GM18502 (cell line): ENCODE measurements at regions not wholly inside any gene's neighbourhood (a gene's known extent, or its start where the extent isn't known, plus 50 kb on each side); places are given as distances from the start of the nearest gene placed in this dataset.
"Not testable (repeated sequence)": the region's sequence is repeated elsewhere in the genome, so short reads cannot be mapped to it uniquely, and the experiment has no call there.

Experiments
- ATAC-seq: cut with Tn5 transposase; IDR thresholded peaks from one replicate; pipeline ENCODE4 v1.9.1; 2021; ENCODE audit warnings: mild to moderate bottlenecking; ENCODE audit not compliant: unreplicated experiment, poor library complexity

DNA sequence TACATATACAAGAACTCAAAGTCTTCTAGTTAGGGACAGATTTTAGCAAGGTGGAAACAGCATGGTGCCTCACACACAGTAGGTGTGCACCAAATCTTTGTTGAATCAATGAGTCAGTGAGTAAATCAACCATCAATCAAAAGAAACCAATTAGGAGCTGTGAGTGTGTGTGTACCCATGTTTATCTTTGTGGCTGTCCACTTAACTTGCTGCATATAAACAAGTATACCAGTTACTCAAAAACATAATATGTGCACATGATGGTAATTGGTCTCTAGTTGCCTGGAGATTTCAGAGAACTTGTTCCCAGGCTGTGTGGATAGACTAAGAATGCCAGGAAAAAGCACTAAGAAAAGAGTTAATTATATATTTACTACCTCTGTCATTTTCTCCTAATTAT is 272.2 kb upstream of the CCL2 start:
- ATAC-seq = no peak

DNA sequence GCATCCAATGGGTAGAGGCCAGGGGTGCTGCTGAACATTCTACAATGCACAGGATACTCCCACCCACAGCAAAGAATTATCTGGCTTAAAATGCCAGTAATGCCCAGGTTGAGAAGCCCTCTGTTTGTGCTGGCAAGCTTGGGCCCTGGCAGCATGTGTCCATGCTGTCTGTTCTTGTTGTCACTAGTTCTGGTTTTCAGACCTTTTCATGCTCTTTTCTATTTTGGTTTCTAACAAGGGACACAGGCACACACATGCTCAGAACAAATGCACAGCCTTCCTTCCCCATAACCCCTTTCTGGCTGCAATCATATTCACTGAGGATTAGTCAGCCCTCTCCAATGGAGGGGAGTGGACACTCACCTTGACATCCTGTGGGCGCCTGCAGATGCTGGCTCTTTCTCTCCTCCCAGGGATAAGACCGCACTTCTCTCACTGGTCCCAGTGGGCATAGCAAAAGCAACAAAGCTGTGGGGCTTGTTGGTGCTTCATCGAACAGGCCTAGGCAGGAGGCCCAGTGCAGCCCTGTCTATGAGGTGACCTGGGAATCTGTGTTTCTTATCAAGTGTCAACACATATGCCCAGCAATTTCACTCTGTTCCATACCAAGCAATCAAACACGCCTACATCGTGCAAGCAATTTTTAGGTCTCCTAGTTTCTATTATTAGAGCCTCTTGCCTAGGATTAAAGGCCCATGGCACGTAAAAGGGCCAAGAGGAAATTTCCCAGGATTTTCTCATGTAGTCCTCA is 271.1 kb upstream of the CCL2 start:
- no peak for ATAC-seq

DNA sequence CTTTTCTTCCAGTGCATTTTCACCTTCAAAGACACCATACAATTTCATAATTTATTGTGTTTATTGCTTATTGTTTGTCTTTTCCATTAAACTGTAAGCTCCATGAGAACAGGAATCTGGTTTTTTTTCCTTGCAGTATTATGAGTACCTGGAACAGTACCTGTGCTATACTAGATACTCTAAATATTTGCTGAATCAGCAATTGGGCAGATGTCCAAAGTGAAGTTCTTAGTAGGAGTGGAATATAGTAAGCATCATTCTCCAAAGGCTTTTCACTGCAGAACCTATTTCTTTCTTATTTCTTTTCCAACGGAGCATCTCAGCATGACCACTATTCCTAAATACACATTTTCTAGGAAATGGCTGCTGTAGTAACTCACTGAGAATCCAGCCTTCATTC is 269.0 kb upstream of the CCL2 start:
- ATAC-seq = no peak

DNA sequence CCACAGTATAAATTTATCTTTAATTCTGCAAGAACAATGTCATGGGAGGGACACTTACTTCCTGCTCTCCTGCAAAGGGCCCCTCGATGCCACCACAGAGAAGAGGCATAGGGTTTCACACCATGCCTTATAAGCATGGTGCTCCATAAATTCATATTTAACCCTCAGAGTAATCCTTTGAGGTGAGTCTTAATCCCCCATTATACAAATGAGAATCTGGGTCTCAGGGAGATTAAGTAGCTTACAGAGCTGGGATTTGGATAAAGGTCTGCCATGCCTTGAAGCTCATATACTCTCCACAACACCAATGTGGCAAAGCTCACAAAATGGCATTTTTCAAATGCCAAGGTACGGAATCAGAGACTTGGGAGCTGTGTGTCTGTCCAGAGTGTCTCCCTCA is 268.5 kb upstream of the CCL2 start:
- ATAC-seq = no peak

DNA sequence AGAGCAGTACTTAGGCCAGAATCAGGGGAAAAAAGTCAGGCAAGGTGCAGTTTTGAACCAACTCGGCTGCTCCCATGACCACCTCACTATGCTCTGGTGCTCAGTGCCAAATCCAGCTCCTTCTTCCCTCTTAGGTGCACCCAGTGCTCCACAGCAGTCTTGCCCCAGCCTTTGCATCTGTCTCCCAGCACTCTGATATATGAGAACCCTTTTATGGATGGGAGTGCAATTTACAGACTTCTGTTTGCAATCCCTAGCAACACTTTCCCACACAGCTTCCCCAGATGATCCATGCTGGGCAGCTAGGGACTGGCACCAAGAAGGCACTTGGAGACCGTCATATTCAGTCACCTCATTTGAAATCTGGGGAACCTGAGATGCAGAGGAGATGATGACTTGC is 267.9 kb upstream of the CCL2 start:
- ATAC-seq = no peak

DNA sequence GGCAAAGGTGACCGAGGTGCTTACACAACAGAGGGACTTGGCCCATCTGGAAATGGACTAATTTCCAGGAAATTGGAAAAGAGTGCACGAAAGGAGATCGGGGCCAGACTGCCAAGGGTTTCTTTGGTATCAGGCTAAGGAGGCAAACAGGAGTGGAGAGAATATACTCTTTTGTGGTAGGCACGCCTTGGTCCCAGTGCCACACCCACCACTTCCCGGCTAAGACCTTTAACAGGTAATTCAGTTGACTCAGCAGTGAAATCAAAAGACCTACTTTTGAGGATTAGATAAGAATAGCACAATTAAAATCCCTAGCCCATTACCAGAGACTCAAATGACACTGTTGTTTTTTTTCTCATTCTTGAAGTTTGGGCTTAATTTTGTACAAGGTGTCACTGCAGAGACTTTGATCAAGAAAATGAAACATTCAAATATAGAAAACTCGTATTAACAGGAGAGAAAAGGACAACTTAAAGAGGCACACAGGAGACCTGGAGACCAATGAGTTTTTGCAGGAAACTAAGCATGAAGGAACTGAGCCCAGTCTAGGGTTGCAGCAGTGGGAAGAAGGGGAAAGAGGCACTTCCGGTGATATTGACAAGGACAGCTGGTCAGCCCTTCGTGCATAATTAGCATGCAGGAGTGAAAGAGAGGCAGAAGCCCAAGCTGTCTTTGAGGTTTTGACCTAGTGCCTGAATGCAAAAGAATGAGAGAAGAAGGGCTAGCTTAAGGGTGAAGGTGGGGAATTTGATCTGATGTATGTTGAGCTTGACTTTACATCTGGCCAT is 265.5 kb upstream of the CCL2 start:
- no peak for ATAC-seq

DNA sequence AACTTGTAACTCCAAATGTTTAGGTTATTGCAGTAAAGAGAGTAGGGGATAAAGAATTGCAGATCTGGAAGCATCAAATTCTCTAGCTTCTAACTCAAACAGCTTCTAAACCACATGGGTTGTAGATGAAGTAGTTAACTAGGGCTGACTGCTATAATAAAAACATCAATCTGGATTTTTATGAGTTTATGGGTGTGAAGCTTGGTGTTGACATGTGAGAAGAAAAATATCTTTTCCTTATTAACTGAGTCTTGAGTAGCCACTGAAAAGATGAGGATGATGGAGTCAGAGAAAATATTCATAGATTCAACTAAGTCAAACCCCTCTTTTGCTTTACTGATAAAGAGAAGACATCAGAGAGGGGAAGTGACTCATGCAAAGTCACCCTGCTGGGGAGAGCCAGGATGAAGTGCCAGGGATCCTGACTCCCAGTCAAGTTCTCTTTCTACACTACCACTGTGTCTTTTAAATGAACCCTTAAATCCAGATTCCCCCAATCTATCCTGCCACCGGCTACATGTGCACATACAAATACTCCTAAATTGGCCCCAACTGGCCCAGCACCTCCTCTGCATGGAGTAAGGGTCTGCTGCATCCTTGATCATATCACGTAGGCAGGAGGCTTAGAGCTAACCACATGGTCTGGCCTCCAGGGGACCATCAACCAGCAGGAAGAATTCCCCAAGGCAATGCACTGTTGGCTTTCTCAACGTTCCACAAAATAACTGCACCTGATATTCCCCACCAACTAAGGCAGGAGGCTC is 264.0 kb upstream of the CCL2 start:
- ATAC-seq = no peak

DNA sequence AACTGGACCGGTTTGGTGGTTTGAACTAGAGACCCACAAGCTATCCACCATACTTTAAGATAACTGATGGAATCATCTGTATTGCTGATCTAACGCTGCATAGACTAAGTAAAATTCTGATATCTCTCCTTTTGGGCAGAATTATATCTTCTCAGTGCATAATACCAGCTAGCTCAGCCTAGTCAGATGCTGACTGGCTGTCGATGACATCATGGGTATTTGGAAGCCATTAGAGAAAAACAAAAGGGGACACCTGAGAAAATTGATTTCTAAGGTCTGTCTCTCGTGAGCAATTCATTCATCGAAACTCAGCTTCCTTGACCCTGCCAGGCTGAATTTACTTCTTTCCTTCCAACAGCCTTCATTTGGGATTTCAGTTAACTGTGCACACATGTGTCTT is 263.0 kb upstream of the CCL2 start:
- ATAC-seq = no peak

DNA sequence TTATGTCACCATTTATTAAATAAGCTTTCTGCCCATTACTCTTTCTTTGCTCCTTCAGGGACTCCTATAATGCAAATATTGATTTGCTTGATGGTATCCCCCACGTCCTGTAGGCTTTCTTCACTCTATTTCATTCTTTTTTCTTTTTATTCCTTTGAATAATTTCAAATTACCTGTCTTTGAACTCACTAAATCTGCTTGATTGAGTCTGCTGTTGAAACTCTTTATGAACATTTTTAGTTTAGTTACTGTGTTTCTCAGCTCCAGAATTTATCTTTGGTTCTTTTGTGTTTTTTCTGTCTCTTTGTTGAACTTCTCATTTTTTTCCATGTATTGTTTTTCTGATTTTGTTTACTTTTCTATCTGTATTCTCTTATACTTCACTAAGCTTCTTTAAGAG is 254.4 kb upstream of the CCL2 start:
- ATAC-seq = no peak

DNA sequence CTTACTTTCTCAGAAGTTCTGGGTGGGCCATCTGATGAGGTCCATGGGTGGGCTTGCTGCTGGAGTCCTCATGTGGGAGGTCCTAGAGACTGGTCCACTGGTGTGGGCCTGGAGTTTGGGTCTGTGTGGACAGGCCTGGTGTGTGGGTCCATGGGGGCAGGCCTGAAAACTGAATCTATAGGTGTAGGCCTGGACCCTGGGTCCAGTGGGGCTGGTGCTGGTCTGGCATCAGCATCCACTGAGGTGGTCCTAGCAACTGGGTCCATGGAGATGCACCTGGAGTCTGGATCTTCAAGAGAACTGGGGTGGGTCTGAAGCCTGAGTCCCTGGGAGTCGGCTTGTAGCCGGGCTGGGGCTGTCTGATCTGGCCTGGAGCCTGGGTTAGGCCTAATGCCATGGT is 253.8 kb upstream of the CCL2 start:
- ATAC-seq = no peak

DNA sequence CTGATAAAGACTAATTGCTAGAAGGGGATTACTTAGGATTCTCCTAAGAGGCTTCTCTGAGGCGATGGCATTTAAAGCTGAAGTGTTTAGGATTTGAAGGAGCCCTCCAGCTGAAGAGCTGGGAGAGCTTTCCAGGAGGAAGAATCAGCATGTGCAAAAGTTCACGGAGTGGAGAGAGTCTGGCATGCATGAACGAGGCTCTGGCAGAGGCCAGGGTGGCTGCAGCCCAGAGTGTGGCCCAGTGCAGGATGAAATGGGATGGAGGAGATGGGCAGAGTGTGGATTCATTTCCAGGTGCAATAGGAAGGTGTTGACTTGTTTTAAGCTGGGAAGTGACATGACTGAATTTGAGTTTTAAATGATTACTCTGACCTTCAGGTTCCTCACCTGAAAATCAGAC is 249.0 kb upstream of the CCL2 start:
- ATAC-seq = no peak

DNA sequence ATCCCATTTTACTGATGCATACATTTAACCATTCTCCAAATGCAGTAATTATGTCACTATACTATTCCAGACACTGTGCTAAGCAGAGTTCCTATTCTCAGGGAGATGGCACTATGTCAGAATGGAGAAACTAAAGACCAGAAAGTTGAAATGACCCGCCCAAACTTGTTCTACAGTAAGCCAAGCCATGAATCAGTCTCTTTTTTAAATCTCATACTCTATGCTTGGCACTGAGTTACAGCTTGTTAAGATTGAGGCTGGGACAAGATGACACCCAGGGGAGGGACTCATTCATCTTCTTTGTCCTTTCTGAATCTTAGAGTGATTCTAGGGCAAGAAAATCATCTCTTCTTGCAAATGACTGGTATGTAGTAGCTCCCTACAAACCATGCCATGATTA is 247.0 kb upstream of the CCL2 start:
- ATAC-seq = no peak

DNA sequence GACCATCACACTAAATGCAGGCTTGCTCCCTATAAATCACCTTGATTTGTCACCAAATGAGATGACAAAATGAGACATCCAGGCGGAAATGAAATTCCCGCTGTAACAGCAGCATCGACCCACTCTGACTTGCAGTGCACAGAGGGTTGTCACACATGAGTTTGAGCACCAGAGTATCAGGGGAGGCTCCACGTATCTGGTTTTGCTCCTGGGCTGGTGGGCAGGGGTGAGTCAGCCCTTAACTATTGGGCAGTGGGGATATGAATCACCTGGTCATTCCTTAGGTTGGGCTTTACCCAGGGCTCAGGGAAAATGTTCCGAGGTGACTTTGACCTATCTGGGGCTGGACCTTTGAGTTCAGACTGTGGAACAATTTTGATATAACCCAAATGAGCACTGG is 245.2 kb upstream of the CCL2 start:
- no peak for ATAC-seq

DNA sequence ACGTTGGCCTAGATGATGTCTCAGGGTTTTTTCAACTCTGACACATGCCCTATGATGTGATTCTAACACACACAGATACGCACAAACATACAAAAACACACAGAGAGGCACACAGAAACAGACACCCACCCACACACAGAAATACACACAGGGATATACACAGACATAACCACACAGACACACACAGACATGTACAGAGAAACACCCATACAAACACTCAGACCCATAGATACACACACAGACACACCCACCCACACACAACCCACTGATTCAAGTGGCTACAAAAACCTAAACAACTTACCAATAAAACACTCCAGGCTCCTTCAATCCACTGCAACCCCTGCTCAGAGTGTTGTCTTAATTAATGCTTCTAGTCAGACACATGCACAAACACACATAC is 244.6 kb upstream of the CCL2 start:
- ATAC-seq = no peak

DNA sequence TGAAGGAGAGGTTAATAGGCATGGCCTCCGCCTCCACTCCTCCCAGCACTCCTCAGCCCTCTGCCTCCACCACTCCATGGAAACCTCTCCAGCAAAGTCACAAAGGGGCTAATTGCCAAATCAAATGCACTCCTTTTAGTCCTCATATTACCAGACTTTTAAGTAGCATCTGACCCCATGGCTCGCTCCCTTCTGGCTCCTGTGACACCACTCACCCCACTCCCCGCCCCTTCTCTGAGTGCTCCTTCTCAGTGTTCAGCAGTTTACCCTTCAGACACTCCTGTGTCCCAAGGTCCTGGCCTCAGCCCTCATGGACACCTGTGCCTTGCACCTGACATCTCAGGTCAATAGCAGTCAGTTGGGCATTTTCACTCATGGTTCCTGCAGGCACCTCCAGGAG is 243.5 kb upstream of the CCL2 start:
- no peak for ATAC-seq

DNA sequence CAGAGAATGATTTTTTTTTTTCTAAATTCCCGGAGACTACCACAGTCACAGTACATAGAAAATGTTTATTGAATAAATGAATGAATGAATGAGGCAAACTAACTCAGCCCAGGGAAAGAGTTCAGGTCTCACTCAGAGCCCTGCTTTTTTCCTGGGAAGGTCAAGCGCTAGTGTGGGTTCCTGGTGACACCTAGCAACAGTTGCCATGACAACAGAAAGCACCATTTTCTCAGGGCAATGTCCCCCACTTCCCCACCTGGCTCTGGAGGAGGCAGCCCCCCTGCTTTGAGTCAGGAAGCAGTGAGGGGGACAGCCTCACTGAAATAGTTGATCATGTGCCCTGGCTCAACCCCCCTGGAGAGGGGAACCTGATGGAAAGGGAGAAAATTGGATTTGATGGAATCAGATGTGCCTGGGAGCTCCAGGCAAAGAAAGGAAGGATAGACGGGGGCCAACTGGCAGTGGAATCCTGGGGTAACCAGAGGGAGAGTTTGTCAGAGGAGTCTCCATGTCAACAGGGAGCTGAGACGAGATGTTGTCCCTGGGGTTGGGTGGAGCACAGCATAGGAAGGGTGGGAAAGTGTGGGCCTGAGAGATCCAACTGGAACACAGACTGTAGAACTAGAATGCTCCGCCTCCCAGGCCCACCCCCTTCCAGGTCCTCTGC is 242.2 kb upstream of the CCL2 start:
- ATAC-seq = no peak

DNA sequence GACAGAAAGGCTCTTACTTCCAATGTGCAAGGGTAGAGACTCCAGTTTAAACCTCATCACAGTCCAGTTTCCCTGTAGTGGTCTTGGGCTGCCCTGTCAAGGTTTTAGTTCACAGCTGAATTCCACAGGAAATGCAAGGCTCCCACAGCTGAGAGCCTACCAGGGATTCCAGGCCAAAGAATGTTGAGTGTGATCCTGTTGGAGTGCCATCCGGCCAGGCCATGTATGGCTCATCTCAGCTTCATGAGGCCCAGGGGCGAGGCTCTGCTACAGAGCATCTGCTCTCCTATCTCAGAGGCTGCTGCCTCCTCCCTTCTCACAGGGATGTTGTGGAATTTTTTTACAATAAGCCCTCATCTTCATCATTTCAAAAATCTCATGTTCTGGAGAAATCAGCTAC is 239.8 kb upstream of the CCL2 start:
- no peak for ATAC-seq

DNA sequence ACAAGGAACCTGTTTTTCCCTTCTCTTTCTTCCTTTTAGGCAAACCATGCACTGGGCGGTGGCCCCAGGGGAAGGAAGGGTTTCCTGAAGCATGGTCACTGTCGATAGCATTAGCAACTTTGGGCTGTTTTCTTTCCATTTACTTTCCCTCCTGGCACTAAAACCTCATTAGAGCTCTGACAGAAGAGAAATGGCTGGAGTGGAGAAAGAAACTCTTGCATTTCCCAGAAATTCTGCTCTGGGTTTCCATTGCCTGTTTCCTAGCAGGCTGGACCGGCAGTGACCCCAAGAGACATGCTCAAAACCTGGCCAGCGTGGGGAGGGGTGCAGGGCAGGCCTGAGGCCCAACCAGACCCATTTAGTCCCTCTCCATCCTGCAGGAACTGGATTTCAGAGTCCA is 230.7 kb upstream of the CCL2 start:
- ATAC-seq = no peak

DNA sequence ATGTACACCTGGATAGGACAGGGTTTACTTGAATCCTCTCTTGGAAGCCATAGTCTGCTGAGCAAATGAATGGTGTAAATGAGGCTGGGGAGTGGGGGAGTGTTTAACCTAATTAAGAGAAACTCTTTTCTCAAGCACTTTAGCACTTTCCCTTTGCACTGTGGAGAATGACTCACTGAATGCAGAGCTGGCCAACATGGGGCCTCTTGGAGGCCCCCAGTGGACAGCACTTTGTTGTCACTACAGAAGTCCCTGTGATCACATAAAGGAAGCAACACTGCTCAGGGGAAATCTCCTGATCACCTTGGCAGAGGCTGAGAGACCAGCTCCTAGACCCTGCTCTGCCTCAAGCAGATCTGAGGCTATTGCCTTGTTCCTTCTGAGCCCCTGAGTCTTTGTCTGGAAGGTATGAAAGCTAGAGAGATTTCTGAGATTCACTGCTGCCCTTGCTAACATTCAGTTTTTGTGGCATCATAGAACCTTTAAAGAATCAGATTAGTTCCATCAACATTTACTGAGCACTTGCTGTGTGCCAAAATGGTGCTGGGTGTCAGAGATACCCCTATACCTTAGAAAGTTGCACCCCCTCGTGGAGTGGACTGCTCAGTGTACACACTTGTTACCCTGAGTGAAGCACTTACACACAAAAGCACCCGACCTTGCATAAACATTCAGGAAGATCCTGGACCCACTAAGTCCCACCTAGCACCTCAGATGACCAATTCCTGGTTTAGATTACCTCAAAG is 230.1 kb upstream of the CCL2 start:
- no peak for ATAC-seq

DNA sequence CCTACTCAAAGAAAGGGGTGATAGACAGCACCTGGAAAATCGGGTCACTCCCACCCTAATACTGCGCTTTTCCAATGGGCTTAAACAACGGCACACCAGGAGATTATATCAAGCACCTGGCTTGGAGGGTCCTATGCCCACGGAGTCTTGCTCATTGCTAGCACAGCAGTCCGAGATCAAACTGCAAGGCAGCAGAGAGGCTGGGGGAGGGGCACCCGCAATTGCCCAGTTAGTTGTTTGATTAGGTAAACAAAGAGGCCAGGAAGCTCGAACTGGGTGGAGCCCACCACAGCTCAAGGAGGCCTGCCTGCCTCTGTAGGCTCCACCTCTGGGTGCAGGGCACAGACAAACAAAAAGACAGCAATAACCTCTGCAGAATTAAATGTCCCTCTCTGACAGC is 224.5 kb upstream of the CCL2 start:
- ATAC-seq = not testable (repeated sequence)
